GM12864 (cell line): ENCODE measurements at regions not wholly inside any gene's neighbourhood (a gene's known extent, or its start where the extent isn't known, plus 50 kb on each side); places are given as distances from the start of the nearest gene placed in this dataset.

Experiments used
- DNase-seq: peaks from one replicate; pipeline ENCODE4 v3.0.0-alpha.2; 2011; ENCODE audit warnings: low read depth
- H3K4me3 ChIP-seq: 2 replicates; pipeline ENCODE4 v1.5.1; 2011; ENCODE audit warnings: mild to moderate bottlenecking, low read depth, low read length, control low read depth
- TF ChIP-seq, protein P1 (sequence below): IDR thresholded peaks from 2 replicates; pipeline ENCODE4 v1.5.1; 2011; ENCODE audit warnings: low read depth, mild to moderate bottlenecking, moderate library complexity, low read length, control low read depth, inconsistent platforms; ENCODE audit errors: missing control alignments

DNA sequence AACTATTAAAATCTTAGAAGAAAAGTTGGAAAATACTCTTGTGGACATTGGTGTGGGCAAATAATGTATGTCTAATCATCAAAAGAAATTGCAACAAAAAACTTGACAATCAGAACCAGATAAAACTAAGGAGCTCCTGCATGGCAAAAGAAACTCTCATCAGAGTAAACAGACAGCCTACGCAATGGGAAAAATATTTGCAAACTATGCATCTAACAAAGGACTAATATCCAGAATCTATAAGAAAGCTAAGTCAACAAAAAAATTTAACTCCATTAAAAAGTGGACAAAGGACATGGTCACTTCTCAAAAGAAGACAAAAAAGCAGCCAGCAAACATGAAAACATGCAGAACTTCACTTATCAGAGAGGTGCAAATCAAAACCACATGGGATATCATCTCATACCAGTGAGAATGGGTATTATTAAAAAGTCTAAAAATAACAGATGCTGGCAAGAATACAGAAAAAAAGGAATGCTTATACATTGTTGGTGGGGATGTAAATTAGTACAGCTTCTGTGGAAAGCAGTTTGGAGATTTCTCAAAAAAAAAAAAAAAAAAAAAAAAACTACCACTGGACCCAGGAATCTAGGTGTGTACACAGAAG is 99.7 kb upstream of the TOP3B start:
- DNase-seq, result no peak
- TF ChIP-seq, protein P1, sequence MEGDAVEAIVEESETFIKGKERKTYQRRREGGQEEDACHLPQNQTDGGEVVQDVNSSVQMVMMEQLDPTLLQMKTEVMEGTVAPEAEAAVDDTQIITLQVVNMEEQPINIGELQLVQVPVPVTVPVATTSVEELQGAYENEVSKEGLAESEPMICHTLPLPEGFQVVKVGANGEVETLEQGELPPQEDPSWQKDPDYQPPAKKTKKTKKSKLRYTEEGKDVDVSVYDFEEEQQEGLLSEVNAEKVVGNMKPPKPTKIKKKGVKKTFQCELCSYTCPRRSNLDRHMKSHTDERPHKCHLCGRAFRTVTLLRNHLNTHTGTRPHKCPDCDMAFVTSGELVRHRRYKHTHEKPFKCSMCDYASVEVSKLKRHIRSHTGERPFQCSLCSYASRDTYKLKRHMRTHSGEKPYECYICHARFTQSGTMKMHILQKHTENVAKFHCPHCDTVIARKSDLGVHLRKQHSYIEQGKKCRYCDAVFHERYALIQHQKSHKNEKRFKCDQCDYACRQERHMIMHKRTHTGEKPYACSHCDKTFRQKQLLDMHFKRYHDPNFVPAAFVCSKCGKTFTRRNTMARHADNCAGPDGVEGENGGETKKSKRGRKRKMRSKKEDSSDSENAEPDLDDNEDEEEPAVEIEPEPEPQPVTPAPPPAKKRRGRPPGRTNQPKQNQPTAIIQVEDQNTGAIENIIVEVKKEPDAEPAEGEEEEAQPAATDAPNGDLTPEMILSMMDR, result no peak
- no peak overlapping the region for H3K4me3 ChIP-seq

DNA sequence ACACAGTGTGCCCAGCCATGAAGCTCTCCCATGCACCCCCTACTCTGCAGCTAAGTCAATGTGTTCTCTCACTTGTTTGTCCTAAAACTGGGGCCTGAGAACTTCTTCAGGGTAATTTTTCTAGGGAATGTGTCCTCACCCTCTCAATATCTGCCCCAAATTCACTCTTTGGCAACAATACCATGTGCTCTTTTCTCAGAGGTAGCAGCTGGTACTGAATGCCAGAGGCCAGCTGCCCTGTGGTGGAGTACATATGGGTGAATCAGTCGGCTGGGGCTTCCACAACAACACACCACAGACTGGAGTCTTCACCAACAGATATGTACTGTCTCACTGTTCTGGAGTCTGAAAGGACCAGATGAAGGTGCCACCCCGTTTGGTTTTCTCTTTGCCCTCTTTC is 97.7 kb upstream of the TOP3B start:
- H3K4me3 ChIP-seq, result no peak overlapping the region
- no peak for DNase-seq
- TF ChIP-seq, protein P1, result no peak

DNA sequence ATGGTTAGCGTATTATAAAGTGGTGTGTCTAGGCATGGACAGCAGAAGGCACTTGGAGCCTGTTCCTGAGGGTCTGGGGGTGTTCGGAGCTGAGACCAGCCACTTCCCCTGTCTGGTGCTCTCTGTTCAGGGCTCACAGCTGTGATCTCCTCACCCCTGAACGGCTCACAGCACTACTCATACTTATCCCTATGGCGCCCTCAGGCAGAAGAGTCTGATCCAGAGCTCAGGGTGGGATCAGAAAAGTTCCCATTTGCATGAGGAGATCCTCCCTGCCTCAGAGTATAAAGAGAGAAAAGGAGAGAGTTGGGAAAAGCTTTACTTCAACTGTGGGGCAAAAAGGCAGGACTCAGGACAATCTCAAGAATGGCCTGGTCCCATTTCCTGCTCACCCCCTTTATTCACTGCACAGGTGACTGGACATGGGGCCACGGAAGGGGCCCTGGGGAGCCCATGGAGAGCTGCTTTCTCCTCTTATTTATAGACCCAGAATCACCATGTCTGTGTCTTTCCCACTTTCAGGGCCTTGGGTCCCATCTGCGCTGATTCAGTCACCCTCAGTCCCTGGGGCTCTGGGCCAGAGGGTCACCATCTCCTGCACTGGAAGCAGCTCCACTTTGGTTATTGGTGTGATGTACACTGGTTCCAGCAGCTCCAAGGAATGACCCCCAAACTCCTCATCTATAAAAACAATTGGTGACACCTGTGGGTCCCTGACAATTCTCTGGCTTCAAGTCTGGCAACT is 97.0 kb upstream of the TOP3B start:
- no peak for DNase-seq
- TF ChIP-seq, protein P1, result no peak
- H3K4me3 ChIP-seq, result no peak overlapping the region

DNA sequence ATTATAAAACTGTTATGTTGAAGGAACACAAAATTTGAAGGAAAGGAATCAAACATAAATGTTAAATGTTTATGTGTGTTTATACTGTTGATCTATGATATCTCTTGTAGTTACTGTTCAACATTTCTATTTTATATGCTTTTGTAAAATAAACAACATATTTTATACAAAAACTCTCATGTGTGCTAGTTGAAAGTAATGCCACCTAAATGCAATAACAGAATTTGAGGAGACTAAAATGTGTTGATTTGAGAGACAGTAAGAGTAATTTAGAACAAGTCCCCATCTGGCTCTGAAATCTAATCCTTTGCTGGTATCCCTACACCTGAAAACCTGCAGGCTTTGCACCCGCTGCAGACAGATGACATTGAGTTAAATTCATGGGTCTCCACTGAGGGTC is 95.7 kb upstream of the TOP3B start:
- H3K4me3 ChIP-seq, result no peak overlapping the region
- DNase-seq, result no peak
- TF ChIP-seq, protein P1, result no peak

DNA sequence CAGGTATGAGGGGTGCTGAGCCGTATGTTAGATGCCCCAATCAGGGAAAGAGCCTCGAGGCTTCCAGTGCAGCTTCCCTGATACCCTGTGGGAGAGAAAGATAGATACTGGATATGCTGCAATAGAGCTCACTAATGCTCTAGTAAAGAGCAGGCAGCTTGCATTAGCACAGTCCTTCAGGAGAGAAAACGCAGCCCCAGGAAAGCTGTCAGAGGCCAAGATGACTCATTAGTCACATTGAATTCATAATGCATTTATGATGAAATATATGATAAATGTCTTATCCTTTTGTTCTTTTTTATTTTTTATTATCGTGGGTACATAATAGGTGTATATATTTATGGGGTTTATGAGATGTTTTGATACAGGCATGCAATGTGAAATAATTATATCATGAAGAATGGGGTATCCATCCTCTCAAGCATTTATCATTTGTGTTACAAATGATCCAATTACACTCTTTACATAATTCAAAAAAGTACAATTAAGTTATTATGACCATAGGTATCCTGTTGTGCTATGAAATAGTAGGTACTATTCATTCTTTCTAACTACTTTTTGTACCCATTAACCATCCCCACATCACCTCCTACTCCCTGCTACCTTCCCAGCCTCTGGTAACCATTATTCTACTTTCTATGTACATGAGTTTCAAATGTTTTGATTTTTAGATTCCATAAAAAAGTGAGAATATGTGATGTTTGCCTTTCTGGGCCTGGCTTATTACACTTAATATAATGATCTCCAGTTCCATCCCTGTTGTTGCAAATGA is 94.5 kb upstream of the TOP3B start:
- H3K4me3 ChIP-seq, result no peak overlapping the region
- no peak for DNase-seq
- TF ChIP-seq, protein P1, result no peak

GRCh38 chr22:22076361-22076760 is 93.8 kb upstream of the TOP3B start:
- no peak for DNase-seq
- TF ChIP-seq, protein P1, result no peak
- no peak overlapping the region for H3K4me3 ChIP-seq
